ENCODE measurements at regions not wholly inside any gene's neighbourhood (a gene's known extent, or its start where the extent isn't known, plus 50 kb on each side); places are given as distances from the start of the nearest gene placed in this dataset.

DNA sequence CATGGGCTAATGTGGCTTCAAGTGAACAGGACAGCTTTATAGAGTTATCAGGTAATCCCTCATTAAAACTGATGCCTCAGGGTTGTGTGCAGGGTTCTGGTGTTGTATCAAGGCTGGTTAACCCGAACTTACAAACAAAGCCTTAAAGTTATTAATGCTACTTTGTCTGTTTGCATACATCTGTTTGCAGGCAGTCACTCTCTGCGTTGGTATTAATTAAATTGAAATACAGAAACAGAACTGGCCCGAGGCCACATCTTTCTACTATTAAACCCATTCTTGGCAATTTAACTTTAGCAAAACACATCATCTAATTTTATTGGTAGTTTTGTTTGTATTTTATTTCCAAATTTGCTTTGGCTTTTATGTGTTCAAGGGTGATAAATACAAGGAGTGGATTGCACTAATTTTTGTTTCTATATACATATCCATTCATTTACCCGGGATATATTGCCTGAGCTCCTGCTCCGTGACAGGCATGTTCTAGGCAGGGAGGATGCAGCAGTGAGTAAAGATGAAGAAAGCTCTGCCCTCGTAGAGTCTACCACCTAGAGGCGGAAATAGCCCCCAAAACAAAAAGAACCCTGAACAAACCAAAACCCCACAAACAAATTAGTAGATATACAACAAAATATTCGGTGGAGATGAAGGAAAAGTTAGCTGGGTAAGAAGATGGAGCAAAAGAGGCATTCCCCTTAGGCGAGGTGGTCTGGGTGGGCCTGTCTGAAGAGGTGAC lies 164.2 kb downstream of the MACROH2A1 start:
- Histone ChIP-seq H3K23me2 (ENCODE audit: insufficient read length, low read depth, low read length, poor library complexity, severe bottlenecking) (no peaks in the 10 kb centered on the region), H3K23ac (ENCODE audit: insufficient read length, low read depth, low read length) (no peak overlapping the region), H3K14ac (ENCODE audit: insufficient read depth, low read length) (no peak overlapping the region), H3K56ac (ENCODE audit: insufficient read length, low read depth, low read length) (no peak overlapping the region), H4K20me1 (ENCODE audit: control insufficient read depth, insufficient read depth, insufficient read length) (no peaks in the 10 kb centered on the region), H3K18ac (ENCODE audit: insufficient read length, low read depth, low read length) (no peak overlapping the region), H2BK20ac (ENCODE audit: low read depth, low read length, poor library complexity, severe bottlenecking) (no peak overlapping the region), H2AFZ (ENCODE audit: low read length) (no peak overlapping the region), H3K79me1 (ENCODE audit: insufficient read depth, low read depth, low read length, poor library complexity, severe bottlenecking) (no peaks in the 10 kb centered on the region), H3K4me1 (ENCODE audit: insufficient read depth, low read length) (no peaks in the 10 kb centered on the region), H3K9me3 (ENCODE audit: control insufficient read depth, low read depth, low read length) (no peaks in the 10 kb centered on the region), H3K4me2 (ENCODE audit: insufficient read depth, insufficient read length, low read length) (no peak overlapping the region), H3K79me2 (ENCODE audit: insufficient read depth, low read length) (no peaks in the 10 kb centered on the region), H3K27me3 (ENCODE audit: insufficient read depth, low read length) (no peaks in the 10 kb centered on the region), H2AK5ac (ENCODE audit: insufficient read length, low read length) (no peak overlapping the region), H2BK15ac (ENCODE audit: low read depth, low read length) (no peak overlapping the region), H4K5ac (ENCODE audit: insufficient read length, low read depth, low read length) (no peak overlapping the region), H3K9ac (ENCODE audit: extremely low read depth, insufficient read length, low read length) (no peak overlapping the region), H3T11ph (ENCODE audit: low read length) (no peak overlapping the region), H2BK5ac (ENCODE audit: insufficient read length, low read length) (no peak overlapping the region), H2BK12ac (ENCODE audit: insufficient read length, low read depth, low read length) (no peak overlapping the region), H3K4ac (ENCODE audit: low read depth, low read length) (no peak overlapping the region), H2BK120ac (ENCODE audit: low read depth, low read length, poor library complexity, severe bottlenecking) (no peak overlapping the region), H4K91ac (ENCODE audit: insufficient read length, low read depth, low read length) (no peak overlapping the region), H3K27ac (ENCODE audit: insufficient read length, low read depth, low read length) (no peak overlapping the region), H4K8ac (replicated peaks; ENCODE audit: insufficient read length, low read depth, low read length) (no peak overlapping the region)
- Mint-ChIP-seq H3K27me3 (ENCODE audit: low read depth) (peaks cover 17% of the 10 kb centered on the region), H3K4me3 (no peak overlapping the region), H3K27ac (no peak overlapping the region), H3K9me3 (0 out of 5 replicates have a peak, but pooled peaks cover 0 to under 1% of the 10 kb centered on the region in 2 experiments), H3K4me1 (peaks cover 15 to 16% of the 10 kb centered on the region in 2 experiments), H3K36me3 (ENCODE audit: insufficient read depth in 1 of 3, low read depth in 3 of 3) (no peaks in the 10 kb centered on the region)
- DNase-seq, result no peak
- TF ChIP-seq, protein P1, sequence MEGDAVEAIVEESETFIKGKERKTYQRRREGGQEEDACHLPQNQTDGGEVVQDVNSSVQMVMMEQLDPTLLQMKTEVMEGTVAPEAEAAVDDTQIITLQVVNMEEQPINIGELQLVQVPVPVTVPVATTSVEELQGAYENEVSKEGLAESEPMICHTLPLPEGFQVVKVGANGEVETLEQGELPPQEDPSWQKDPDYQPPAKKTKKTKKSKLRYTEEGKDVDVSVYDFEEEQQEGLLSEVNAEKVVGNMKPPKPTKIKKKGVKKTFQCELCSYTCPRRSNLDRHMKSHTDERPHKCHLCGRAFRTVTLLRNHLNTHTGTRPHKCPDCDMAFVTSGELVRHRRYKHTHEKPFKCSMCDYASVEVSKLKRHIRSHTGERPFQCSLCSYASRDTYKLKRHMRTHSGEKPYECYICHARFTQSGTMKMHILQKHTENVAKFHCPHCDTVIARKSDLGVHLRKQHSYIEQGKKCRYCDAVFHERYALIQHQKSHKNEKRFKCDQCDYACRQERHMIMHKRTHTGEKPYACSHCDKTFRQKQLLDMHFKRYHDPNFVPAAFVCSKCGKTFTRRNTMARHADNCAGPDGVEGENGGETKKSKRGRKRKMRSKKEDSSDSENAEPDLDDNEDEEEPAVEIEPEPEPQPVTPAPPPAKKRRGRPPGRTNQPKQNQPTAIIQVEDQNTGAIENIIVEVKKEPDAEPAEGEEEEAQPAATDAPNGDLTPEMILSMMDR (conservative IDR thresholded peaks at IDR 0.05), result no peak
- WGBS (ENCODE audit: extremely low coverage, insufficient read length, low lambda C conversion rate), result no CpG with 5 or more reads among the region's 9 CpGs
